Stimulated activated CD4-positive, alpha-beta T cell treated with anti-CD3 and anti-CD28 coated beads, Interleukin-4, amount 100 ng/mL, for 1 hour (primary cell): ENCODE measurements at regions not wholly inside any gene's neighbourhood (a gene's known extent, or its start where the extent isn't known, plus 50 kb on each side); places are given as distances from the start of the nearest gene placed in this dataset.
"Not testable (repeated sequence)": the region's sequence is repeated elsewhere in the genome, so short reads cannot be mapped to it uniquely, and the experiment has no call there.

Source experiments
- DNase-seq: peaks from one replicate; pipeline ENCODE4 v3.0.0-alpha.2; 2020

DNA sequence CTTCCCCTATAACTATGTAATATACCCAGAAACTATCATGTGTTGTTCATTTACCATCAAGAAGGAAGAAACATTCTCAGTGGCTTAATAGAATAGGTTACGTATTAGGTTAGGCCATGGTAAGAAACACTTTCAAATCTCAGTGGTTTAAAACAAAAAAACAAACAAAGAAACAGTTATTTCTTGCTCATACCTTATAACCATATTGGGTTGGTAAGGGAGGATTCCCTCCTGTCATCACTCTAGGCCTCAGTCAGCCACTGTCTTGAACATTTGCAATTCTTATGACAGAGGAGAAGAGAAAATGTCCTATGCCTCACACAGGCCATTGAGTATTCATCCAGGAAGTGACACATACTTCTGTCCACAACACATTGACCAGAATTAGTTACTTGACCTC is 727.7 kb upstream of the NECTIN3 start:
- no peak for DNase-seq

DNA sequence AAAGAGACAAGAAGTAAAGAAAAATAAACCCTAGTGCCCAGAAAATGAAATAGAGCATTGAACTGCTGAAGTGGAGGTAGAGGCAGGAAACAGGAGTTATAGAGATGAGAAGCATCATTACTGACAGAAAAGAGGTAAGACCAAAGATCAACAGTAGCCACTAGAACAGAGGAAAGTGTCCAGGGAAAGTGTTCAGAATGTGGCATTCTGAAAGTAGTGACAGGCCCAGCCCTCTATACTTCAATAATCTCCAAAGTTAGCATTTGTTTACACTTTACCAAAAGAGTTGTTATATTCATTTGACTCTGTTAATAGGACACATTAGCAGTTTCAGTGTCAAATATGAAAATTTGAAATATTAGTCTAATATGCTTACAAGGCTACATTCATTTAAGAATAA is 727.1 kb upstream of the NECTIN3 start:
- no peak for DNase-seq

DNA sequence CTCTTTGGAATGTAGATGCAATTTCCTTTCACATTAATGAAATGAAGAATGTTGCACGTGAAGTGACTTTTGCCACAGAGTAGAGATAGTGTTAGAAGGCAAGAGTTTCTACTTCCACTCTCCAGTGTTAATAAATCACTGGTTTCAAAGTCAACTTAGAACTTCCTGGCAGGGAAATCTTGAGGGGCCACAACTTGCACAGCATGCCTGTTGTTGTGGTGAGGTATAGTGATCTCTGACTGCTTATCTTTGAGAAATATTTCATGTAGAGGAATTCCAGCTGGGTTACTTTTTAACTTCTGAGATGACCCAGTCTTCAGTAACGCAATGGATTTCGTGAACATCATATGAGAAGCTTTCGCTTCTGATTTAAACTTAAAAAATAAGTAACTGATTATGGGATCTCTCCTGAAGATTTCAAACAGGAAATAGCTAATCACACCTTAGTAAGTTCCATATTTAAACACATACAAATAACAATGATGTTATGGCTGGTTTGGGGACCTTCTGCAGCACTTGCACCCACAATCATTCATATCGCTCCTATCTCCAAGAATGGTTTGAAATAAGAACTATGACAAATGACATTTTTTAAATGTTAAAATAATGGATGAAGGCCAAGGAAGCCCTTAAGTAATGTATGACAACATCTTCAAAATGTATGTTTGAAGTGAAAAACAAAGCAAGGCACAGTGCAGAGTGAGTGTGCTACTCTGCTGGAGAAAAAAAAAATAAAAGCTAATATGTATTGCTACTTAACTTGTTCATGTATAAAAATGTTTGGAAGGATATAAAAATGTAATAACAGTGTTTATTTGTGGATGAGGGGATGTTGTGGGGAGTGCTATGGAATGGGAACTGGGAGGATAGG is 726.5 kb upstream of the NECTIN3 start:
- no peak for DNase-seq

DNA sequence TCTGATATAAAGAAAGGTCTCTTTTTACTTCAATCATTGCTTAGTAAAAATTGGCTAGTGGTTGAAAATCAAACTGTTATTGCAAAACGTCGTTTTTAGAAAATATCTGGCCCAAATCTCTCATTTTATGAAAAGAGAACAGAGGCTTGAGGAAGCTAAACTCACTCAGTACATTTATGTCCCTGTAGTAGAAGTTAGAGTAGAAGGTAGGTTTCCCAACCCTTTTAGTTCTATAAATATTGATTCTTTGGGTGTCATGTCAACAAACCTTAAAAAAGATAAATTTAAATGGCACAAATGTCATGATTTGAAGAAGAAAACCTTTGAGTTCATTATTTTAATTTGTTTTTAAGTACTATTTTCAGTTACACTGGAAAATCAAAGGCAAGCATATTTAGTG is 722.3 kb upstream of the NECTIN3 start:
- no peak for DNase-seq

DNA sequence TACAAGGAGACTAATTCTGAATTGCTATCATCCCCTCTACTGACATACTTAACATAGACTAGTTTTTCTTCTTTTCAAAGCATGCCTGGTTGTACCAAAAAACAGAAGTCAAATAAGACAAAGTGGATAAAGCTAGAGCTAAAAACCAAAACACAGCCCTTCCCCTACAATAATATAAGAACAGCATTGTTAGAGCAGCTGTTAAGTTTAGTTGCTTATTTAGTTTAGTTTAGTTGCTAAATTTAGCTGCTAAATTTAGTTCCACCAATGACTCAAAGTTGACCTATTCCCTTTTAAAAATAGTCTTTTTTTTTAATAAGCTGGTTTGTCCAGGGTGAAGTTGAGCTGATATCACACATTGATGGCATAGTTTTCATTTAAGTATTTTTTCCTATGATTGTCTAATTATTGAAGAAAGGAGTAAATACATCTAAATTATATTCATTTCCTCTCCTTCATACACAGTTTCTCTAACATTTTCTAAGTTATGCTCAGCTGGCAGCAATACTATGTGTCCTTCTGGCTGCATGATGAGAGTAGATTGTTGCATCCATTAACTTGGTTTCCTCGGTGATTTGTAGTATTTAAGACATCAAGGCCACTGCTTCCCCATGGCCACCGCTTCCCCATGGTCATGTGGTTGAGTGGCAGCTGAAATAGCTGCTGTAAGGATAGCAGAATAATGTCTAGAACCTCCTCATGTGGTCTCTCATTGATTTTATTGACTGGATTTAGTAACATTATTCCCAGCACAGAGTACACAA is 718.6 kb upstream of the NECTIN3 start:
- no peak for DNase-seq

DNA sequence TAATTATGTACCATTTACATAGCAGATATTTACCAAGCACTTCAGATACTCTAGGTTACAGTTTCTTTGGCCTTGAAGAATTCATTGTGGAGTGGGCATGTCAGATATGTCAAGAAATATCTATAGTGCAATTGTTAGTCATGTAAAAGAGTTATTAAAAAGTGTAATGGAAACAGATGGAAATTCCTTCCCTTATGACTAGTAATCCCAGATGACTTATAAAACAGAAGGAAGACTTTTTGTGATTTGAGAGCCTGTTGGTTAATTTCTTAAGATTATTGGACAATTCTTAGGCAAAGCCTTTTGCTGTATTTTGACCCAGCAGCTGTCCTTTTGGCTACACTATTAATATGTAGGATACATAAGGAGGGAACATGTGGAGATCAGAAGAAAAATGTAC is 708.9 kb upstream of the NECTIN3 start:
- DNase-seq, result no peak

DNA sequence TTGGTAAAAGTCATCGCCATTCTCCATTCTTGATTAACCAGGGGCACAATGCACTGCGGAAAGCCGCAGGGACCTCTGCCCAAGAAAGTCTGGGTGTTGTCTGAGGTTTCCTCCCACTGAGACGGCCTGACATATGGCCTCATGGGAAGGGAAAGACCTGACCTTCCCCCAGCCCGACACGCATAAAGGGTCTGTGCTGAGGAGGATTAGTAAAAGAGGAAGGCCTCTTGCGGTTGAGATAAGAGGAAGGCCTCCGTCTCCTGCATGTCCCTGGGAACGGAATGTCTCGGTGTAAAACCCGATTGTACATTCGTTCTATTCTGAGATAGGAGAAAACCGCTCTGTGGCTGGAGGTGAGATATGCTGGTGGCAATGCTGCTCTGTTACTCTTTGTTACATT is 704.3 kb upstream of the NECTIN3 start:
- not testable (repeated sequence) for DNase-seq

DNA sequence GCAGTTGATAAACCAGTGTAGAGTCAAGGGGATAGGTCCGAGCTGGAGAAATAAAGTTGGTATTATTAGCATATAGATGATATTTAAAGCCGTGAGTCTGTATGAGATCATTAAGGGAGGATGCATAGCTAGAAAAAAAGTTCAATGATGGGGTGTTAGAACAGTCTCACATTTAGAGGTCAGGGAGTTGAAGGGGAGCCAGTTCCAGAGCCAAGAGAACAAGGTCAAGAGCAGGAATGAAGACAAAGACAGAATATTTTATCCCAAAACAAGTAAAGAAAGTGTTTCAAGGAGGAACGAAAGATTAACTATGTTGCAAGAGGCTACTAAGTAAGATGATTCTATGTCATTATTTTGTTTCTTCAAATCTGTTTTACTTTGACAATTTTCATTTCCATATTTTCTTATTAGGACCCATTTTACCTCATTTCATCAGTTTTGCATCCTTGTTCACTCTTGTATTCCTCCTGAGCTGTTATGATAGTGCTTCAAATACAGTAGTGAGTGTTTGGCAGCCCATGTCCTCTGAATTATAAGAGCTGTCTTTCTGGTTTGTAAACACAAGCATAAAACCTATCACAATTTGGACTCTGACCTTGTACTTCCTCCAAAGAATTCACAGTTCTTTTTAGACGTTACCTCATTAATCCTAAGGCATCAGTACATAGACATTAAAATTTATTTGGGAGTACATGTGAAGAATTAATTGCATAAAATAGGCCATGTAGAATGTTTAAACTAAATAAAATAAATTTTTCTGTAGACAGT is 695.7 kb upstream of the NECTIN3 start:
- no peak for DNase-seq

DNA sequence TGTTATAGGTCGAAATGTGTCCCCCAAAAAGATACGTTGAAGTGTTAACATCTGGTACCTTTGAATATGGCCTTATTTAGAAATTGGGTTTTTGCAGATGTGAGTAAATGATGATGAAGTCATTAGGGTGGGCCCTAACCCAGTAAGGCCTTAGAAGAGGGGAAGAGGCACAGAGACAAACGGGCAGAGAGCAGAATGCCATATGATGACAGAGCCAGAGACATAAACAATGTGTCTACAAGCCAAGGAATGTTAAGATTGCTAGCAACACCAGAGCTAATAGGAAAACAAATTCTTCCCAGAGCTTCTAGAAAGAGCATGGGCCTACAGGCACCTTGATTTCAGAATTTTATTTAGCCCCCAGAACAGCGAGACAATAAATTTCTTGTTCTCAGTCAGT is 693.1 kb upstream of the NECTIN3 start:
- DNase-seq, result no peak

DNA sequence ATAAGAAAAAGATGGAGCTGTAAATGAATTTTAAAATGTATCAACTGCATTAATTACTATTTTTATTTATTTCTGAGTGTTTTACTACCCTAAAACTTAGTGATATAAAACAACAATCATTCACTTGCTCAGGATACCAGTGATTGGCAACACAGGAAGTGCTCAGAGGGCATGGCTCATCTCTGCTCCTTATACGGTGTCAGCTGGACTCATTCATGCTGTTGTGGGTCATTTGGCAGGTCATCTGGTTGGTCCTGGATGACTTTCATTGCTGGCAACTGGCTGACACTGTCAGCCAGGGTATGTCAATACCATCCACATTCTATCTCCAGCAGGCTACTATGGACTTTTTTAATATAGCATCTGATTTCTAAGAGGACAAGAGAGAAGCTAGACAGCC is 689.6 kb upstream of the NECTIN3 start:
- DNase-seq, result no peak

DNA sequence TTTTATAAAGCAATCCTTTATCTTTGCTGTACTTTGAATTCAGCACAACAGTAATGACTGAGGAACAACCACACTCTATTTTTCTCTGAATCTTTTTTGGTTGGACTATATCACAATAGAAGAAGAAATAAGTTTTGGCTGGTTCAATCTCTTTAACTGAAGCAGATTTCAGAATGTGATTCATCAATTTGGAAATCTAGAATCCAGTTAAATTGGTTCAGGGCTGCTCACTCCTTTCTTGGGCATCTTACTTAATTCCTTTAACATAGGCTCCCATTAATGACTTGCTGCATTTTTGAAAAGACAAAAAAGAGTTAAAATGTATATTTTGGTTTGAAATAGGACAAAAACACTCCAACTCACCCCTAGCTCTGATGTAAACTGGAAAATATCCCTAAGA is 688.3 kb upstream of the NECTIN3 start:
- DNase-seq, result no peak

DNA sequence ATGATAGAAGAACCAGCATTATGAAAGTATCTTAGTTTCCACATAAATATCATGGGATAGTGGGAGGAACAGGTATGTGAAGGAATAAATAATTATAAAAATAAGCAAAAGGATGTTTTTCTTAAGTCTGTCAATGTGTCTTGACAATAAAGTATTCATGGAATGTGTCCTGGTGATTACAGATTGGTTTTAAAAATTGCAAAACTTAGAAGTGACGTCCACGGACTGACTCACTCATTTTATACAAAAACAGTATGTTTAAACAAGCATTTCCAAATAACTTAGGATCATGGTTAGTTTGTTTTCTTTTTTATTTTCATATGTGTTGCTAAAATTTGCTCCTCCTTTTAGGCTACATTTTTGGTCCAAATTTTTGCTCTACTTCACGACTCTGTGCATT is 687.0 kb upstream of the NECTIN3 start:
- no peak for DNase-seq

DNA sequence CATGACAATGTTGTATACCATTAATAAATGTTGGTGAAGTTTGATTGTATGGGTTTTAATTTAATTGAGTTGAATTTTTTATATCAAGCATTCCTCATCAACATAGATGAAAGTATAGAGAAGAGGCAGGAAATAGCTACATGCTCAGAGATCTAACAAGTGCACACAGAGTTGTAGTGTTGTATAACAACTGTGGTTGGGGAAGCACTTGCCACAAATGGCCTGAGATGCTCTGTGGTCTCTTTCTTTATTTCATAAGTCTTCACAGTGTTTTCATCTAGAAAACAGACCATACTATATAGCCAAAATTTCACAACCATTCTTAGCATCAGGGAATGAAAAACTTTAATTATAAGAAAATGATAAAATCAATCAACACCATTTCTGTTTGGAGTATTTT is 682.6 kb upstream of the NECTIN3 start:
- DNase-seq, result no peak

DNA sequence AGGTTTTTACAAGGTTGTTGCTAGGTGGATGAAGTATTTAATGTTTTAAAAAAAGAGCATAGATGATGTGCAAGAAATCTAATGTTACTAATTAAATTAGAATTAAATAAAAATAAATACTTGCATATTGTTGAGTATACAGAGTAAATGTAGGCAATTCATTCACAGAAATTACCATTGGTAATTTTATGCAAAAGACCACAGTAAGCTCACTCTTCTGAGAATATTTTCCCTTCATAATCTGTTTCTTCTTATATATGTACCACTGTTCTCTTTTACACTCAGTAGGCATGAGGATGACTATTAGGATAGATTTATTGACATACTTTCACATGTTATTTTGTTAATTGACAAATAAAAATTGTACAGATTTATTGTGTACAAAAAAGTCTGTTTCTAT is 681.2 kb upstream of the NECTIN3 start:
- DNase-seq, result no peak

DNA sequence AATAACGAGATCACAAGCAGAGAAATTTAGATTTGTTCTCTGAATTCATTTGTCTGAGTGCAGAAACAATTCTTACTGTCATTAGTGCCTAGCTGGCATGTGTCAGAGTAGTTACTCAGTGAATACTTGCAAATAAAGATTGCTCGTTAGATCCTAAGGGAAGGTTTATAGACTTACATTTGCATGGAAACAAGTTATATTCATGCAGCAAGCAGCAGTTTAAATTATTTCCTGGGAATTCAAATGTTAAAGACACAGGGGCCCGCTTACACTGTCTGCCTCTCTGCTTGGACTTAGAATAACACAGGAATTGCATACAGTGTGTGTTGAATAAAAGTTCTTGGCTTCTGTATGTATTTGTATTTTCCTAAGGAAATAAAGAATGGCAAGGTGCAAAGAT is 680.6 kb upstream of the NECTIN3 start:
- no peak for DNase-seq

DNA sequence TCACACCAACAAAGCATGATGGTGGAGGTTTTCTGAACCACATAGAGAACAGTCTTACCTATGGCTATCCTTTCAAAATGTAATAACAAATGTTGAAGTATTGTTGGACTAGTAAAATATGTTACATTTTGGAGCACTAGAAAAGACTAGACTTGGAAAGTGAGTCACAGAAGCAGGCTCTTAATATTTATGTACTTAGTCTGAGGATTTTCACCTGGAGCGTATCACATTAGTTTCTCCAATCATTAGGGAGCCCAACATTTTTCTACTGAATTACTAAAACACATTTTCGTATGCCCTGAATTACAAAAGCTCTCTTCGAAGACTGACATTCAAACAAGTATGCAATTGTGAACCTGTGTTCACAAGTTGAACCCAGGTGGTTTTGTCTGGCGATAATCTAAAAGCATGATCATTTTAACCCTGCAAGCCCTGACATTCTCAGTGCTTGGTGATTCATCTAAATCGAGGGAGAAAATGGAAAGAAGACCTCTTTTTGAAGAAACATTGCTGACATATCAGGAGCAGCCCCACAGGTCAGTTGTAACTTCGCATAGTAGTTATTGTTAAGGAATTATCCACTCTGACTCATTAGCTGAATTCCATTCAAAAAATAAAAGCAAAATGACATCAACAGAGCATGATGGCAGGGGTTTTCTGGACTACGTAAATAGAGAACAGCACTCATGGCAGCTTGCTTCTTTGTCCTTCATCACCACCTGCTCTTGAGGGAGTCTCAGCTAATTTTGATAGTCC is 679.8 kb upstream of the NECTIN3 start:
- no peak for DNase-seq

DNA sequence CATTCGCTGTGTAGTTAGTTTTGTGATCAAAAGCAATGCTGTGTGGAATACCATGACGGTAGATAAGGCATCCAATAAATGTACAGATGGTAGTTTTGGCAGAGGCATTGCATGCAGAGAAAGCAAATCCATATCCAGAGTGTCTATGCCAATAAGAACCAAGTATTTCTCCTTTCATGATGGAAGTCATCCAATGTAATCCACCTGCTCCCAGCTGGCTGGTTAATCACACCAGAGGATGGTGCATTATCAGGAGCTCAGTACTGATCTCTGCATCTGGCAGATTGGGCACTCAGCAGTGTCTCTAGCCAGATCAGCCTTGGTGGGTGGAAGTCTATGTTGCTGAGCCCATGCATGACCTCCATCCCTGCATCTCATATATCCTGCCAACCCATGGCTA is 677.7 kb upstream of the NECTIN3 start:
- no peak for DNase-seq

DNA sequence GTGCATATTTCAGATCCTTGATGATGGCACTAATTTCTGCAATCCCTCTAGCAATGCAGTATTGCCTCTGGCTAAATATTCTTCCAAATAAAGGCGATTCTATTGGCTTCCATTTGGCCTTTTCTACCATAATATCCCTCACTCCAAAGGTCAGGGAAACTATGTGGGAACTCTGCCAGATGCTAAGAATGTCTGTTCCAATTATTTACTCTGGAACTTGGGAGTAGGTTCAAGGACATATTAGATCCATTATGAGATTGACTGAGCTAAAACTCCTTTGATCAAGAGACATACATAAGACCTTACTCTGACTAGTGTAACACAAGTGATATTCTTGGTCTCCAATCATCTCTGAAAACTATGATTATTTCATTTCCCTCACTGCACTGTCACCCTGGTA is 674.5 kb upstream of the NECTIN3 start:
- DNase-seq, result no peak

DNA sequence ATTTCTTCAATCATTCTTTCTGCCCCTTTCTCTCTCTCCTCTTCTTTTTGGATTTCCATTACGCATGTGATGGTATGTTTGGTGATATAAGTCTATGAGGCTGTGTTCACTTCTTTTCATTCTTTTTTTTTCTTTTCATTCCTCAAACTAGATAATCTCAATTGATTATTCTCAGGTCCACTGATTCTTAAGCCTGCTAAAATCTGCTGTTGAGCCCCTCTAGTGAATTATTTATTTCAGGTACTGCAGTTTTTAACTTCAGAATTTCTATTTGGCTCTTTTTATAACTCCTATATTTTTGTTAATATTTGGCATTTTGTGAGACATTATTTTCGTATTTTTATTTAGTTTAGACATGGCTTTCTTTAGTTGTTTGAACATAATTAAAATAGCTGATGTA is 671.3 kb upstream of the NECTIN3 start:
- DNase-seq, result no peak

DNA sequence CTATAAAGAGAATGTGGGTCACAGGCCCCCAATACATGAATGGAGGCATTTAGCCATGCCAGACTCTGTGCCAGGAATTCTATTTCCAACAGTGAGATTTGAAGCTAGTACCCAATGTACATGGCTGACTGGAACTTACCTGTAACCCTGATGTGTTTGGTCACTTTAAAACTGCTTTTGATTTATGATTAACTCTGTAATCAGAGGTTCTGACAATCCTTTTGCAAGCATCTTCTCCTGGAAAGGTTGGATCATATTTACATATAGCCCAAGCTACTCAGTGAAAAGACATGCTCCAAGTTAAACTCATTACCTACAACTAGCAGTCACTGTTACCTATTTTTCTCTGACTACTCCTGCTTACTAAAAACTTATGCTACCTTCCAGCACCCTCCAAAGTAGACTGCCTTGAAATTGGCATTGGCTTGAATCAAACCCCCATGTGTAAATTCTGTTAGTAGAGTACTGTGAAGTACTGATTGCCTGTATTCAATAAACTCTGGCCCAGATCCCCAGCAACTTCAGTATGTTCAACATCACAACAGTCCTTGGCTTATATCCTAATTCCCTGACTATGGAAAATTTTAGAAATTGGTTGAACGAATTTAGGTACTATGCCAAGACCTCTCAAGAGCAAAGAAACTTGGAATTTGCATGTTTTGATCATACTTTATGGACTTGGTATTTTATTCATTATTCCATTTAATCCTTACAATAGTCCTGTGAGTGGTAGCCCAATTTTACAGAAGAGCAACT is 665.6 kb upstream of the NECTIN3 start:
- no peak for DNase-seq

DNA sequence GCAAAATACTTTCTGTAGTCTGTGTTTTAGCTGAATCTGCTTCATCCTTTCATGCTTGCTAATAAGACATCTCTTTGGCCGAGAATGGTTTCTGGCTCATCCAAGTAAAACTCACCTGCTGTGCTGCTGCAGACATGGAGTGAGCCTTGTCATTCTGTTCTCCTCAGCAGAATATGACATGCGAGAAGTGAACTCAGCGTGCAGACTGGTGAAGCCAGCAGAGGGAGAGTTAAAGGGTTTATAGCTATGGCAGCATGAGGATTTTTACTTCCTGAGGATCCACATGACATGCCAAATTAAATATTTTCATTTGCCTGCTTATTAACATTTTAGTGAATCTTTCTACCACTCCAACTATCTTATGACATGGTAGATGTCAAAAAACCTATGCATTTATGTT is 658.4 kb upstream of the NECTIN3 start:
- no peak for DNase-seq
